Pancreas (tissue), 10 donors: ENCODE measurements at regions not wholly inside any gene's neighbourhood (a gene's known extent, or its start where the extent isn't known, plus 50 kb on each side); places are given as distances from the start of the nearest gene placed in this dataset.

Experiments used
- ATAC-seq, 4 donors: fragments of 200-7000 bp; cut with Tn5 transposase; one replicate each; pipeline versions ENCODE4 v1.8.0 to v1.9.1; 2020; ENCODE audit warnings: mild to moderate bottlenecking in 4 of 4, moderate library complexity in 4 of 4
- DNase-seq, 6 donors: peaks; one replicate each; pipeline ENCODE4 v3.0.0-alpha.2; 2020
- FAIRE-seq: peaks from 2 replicates; lab custom pipeline; 2012; peaks lifted over from hg19 to GRCh38; lab: Jason Lieb, UNC
- H3K27ac ChIP-seq, 4 donors: fragments of 200-600 bp; sonication (generic); 1 replicate in 3 of 4; 2 replicates in 1 of 4; pipeline versions ENCODE4 v1.5.0 to v1.8.0; 2020
- H3K27me3 ChIP-seq, 4 donors: fragments of 200-600 bp; one replicate each; pipeline ENCODE4 v1.8.0; 2021
- H3K36me3 ChIP-seq, 3 donors: fragments of 200-600 bp; sonication (generic) in 1 of 3; one replicate each; pipeline versions ENCODE4 v1.5.0 to v1.8.0; 2020 to 2021
- H3K4me1 ChIP-seq, 3 donors: fragments of 200-600 bp; one replicate each; pipeline ENCODE4 v1.8.0; 2021
- H3K4me3 ChIP-seq, 4 donors: fragments of 200-600 bp; sonication (generic) in 2 of 4; one replicate each; pipeline versions ENCODE4 v1.5.0 to v1.8.0; 2020 to 2021
- H3K9me3 ChIP-seq, 4 donors: fragments of 200-600 bp; one replicate each; pipeline ENCODE4 v1.8.0; 2021
- CTCF ChIP-seq, 4 donors: fragments of 200-600 bp; sonication (generic) in 3 of 4; IDR thresholded peaks; one replicate each; pipeline versions ENCODE4 v1.5.0 to v1.8.0; 2021; ENCODE audit warnings: antibody characterized with exemption in 4 of 4
- WGBS, 2 donors: extraction: QIAGEN DNeasy Blood & Tissue Kit; methylation state at CpG; one replicate each; pipeline ENCODE4 v1.1.7; 2013; 5-methylcytosine and 5-hydroxymethylcytosine counted together
- intact Hi-C, 3 donors: fragments of 100-400 bp; cut with DNase I; formaldehyde crosslinking; loops; one replicate each; pipeline versions ENCODE4 v1.11.1 to v1.14.2; 2022
- donor health status: healthy with polysubstance abuse.
- donor health status: DM: no; HTN: no; CAD: no; lungs with moderate emphysema.
- donor health status: DM: no; HTN: no; CAD: no.
- donor health status: control.
- donor health status: control.
- donor health status: Bipolar disorder and iron deficiency.
- donor health status: DM: yes; HTN: yes; CAD: no.
- donor health status: DM: no; HTN: no; CAD: no.
- donor health status: DM: no; HTN: no; CAD: no.
- donor health status: DM: yes; HTN: yes; CAD: no.

DNA sequence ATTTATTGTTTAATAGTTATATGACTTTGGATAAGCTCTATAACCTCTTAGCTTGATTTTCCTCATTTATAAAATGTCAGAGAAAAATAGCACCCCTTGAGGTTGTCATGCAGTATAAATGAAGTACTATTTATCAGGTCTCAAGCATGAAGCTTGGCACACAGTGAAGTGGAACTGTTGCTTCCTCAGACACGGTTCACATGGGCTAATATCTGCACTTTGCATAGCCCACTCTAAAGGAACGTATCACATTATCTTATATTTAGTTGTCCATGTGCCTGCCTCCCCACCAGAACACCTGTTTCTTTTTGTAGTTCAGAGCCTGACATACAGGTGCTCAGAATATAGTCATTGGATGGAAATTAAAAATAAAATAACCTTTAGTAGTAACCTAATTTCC lies 273.7 kb downstream of the SOX2 start:
- intact Hi-C loops, result no loop called here
- 42 to 58% methylated on average over 2 of the region's 2 CpGs for WGBS, 2 donors
- Histone ChIP-seq H3K4me1 (no peaks in the 10 kb centered on the region), H3K4me3 (no peak overlapping the region), H3K9me3 (no peaks in the 10 kb centered on the region), H3K27ac (no peak overlapping the region), H3K27me3 (no peaks in the 10 kb centered on the region), H3K36me3 (no peaks in the 10 kb centered on the region)
- DNase-seq (no peak), ATAC-seq (no peak), FAIRE-seq (no peak)
- TF ChIP-seq CTCF (IDR thresholded peaks at IDR 0.05), result no peak

GRCh38 chr3:181987736-181988135 lies 276.0 kb downstream of the SOX2 start:
- no peak for FAIRE-seq

GRCh38 chr3:181998828-181999227 lies 287.1 kb downstream of the SOX2 start:
- Histone ChIP-seq H3K4me3 (no peak overlapping the region), H3K36me3 (no peaks in the 10 kb centered on the region), H3K9me3 (no peaks in the 10 kb centered on the region), H3K4me1 (no peaks in the 10 kb centered on the region), H3K27ac (no peak overlapping the region), H3K27me3 (no peaks in the 10 kb centered on the region)
- intact Hi-C loops, result no loop called here
- ATAC-seq (no peak), FAIRE-seq (no peak), DNase-seq (no peak)
- no peak for TF ChIP-seq CTCF (IDR thresholded peaks at IDR 0.05)
- WGBS, 2 donors, result 57 to 71% methylated on average over 4 of the region's 4 CpGs

More at GRCh38 chr3:181987736-181988135, 276.0 kb downstream of the SOX2 start:
- Histone ChIP-seq H3K9me3 (no peaks in the 10 kb centered on the region), H3K27me3 (no peaks in the 10 kb centered on the region), H3K4me1 (no peaks in the 10 kb centered on the region), H3K27ac (no peak overlapping the region), H3K4me3 (no peak overlapping the region), H3K36me3 (no peaks in the 10 kb centered on the region)
- DNase-seq, result no peak
- intact Hi-C loops, result no loop called here
- 21 to 24% methylated on average over 4 of the region's 4 CpGs for WGBS, 2 donors
- ATAC-seq, result no peak
- no peak for TF ChIP-seq CTCF (IDR thresholded peaks at IDR 0.05)

GRCh38 chr3:181999314-181999713 lies 287.6 kb downstream of the SOX2 start:
- H3K27ac ChIP-seq, result no peak overlapping the region
- H3K36me3 ChIP-seq, result no peaks in the 10 kb centered on the region
- no peaks in the 10 kb centered on the region for H3K27me3 ChIP-seq
- FAIRE-seq (no peak), ATAC-seq (no peak), DNase-seq (no peak)
- intact Hi-C loops, result no loop called here
- no peak for TF ChIP-seq CTCF (IDR thresholded peaks at IDR 0.05)
- WGBS, 2 donors, result 60 to 80% methylated on average over 6 of the region's 6 CpGs
- H3K4me3 ChIP-seq, result no peak overlapping the region
- H3K9me3 ChIP-seq, result no peaks in the 10 kb centered on the region
- H3K4me1 ChIP-seq, result no peaks in the 10 kb centered on the region

- Histone ChIP-seq H3K36me3 (no peaks in the 10 kb centered on the region), H3K27me3 (no peaks in the 10 kb centered on the region), H3K27ac (no peak overlapping the region), H3K4me1 (no peaks in the 10 kb centered on the region), H3K9me3 (no peaks in the 10 kb centered on the region), H3K4me3 (no peak overlapping the region)
- FAIRE-seq, result no peak
- intact Hi-C loops, result no loop called here
- no peak for ATAC-seq
- no peak for TF ChIP-seq CTCF (IDR thresholded peaks at IDR 0.05)
- 39 to 56% methylated on average over 5 of the region's 5 CpGs for WGBS, 2 donors
- no peak for DNase-seq
Measured at GRCh38 chr3:182000447-182000846, 288.7 kb downstream of the SOX2 start.
